ENCODE measurements at regions not wholly inside any gene's neighbourhood (a gene's known extent, or its start where the extent isn't known, plus 50 kb on each side); places are given as distances from the start of the nearest gene placed in this dataset.

- in situ Hi-C loops (cut with HindIII; ENCODE audit: low sequenced_read_pairs), result no loop called here
These were observed 63.8 kb downstream of the MRPL46 start for GRCh38 chr15:88403351-88403791.

DNA sequence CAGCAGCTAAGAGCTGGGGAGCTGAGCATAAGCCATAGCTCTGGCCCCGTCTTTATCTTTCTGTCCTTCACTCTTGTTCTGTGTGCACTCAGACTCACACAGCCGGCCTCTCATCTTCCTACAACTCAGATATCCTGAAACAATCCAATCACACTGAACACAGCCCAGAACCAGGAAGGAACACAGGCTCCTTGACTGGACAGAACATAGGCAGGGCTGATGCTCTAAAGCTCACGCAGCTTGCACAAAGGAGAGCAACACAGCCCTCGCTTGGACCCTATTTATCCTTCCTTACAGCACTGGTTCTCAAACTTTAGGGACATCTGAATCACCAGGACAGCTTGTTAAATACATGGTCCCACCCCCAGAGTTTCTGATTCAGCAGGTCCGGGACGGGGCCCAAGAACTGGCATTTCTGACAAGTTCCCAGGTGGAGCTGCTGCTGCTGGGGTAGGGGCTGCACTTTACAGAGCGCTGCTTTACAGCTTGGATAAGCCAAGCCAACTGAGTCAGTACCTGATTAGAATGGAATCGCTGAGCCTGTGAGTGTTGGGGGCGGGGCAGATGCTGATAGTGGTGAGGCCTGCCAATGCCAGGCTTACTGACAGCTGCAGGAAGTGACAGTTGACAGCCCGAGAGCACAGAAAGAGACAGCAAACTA lies 65.1 kb downstream of the MRPL46 start:
- in situ Hi-C loops (cut with HindIII; ENCODE audit: low sequenced_read_pairs), result no loop called here

- in situ Hi-C loops (cut with HindIII; ENCODE audit: low sequenced_read_pairs), result no loop called here
These were observed 65.8 kb downstream of the MRPL46 start for GRCh38 chr15:88401251-88401995.

DNA sequence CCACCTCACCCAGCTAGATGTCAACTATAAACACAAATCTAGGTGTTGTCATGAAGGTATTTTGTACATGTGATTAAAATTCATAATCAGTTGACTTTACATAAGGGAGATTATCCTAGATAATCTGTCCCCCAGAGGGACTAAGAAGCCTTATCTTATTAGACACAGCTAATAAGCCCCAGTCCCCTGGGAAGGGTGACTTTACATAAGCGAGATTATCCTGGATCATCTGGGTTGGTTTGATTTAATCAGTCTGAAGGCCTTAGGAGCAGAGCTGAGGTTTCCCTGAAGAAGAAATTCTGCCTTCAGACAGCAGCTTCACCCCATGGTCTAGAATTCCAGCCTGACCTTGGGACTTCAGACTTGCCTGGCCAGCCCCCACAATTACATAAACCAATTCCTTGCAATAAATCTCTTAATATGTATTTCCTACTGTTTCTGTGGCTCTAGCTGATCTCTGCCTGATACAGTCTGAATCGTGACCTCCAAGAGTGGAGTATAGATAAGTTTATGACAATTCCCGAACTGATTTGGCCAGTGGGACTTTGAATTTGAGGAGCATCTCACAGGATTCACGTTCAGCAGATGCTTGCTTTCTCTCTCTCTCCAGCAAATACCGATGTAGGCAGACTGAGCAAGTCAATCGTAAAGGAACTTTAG lies 66.5 kb downstream of the MRPL46 start:
- in situ Hi-C loops (cut with HindIII; ENCODE audit: low sequenced_read_pairs), result no loop called here

DNA sequence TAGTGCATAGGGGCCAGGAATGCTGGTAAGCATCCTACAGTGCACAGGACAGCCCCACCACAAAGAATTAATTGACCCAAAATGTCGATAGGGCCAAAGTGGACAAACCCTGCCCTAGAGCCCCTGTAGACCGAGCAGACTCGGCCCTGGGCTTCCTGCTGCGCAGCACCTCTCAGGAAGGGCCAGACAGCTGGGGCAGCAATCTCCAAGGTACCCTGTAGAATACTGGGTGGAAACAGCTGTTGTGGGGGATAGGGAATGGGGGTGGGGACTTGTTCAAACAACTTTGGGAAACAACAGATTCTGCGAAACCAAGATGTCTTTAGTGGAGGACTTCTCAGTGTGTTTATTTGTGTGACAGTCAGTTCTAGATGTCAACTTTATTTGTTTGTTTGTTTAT lies 67.1 kb downstream of the MRPL46 start:
- in situ Hi-C loops (cut with HindIII; ENCODE audit: low sequenced_read_pairs), result no loop called here

DNA sequence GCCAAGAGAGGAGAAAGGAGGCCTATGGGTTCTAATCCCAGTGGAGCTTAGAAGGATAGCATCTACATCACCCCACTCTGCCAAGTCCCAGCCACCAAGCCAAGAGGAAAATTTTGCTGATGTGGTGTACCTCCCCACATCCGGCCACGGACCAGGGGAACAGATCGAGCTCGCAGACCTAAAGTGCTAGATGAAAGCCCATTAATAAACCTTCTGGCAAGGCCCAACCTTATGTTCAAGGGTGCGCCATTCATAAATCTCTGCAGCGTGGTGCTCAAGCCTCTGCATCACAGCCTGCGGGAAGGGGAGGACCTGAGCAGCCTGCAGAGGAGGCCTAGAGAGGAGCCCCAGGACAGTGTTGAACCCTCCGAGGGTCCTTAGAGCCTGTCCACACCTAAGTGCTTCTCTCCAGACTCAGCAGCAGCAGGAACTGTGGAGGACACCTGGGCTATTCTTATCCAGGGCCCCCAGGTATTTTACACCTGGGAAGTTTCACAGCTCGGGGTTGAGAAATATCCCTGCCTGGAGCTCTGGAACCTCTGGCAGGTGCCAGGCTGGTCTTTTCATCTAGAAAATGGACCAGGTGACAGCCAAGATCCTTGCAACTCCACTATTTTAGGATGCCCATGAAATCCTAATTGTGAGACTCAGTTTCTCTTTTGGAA lies 68.0 kb downstream of the MRPL46 start:
- in situ Hi-C loops (cut with HindIII; ENCODE audit: low sequenced_read_pairs), result no loop called here

DNA sequence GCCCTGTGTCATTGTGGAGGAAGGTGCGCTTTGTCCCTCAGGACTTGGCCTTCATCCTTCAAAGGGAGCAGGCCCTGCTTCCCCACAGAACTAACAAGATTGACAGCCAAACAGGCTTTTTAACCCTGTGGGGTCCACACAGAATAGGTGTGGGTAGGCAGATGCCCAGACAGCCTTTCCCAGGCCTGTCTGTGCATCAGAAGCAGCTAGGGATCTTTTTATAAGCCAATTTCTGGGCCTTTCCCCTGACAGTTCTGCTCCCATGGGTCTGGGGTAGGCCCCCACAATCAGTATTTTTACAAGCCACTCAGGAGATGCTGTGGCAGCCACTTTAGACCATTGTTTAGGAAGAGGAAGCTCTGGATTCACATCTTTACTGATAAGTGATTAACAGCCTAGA lies 69.2 kb downstream of the MRPL46 start:
- in situ Hi-C loops (cut with HindIII; ENCODE audit: low sequenced_read_pairs), result no loop called here

DNA sequence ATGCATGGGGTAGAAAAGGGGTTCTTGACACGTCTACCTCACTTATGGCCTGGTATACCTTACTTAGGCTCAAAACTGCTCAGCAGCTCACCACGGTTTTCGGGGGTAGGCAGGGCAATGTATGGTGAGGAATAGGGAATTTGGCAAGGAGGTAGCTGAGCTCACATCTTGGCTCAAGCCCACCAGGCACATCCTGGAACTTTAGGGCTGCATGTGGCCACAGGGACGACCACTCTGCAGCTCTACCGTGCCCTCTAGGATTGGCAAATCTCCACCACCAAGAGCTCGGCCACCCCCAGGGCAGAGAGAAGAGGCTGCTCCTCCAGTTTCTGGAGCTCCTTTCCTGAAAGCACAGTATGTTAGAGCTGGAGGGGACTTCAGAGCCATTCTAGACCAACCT lies 69.7 kb downstream of the MRPL46 start:
- in situ Hi-C loops (cut with HindIII; ENCODE audit: low sequenced_read_pairs), result no loop called here

DNA sequence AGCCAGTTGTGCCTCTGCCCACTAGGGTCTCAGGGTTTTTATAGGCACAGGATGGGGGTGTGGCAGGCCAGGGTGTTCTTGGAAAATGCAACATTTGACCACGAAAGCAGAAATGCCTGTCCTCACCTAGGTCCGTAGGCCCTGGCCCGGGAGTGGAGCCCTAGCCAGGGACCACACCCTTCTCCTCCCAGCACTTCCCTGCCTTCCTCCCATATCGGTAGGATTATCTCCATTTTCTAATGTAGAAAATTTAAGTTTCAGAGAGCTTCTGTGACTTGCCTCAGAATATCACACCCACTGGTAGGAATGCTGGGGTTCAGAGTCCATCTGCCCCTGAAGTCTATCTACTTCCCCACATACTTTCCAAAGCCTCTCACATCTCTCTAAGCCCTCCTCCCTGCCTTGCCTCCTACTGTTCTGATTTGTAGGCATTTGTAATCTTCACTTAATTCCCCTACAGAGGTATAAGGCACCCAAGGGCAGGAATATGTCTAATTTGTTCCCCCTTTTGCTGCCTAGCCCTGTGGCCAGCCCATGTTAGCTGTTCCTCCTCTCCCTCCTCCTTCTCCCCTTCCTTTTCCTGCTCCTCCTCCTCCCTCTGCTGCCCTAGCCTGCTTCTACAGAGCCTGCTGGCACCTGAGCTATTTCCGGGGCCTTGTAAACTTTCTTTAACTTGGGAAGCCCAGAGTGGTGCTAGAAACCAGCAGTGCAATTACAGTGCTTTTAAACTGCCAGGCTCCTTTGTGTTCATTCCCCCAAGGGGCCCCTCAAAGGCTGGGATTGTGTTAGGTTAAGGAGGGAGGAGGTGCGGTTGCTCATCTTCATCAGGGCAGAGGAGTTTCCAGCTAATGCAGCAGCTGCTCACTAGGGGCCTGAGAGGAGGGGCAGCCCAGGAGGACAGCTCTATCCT lies 71.1 kb downstream of the MRPL46 start:
- in situ Hi-C loops (cut with HindIII; ENCODE audit: low sequenced_read_pairs), result no loop called here

DNA sequence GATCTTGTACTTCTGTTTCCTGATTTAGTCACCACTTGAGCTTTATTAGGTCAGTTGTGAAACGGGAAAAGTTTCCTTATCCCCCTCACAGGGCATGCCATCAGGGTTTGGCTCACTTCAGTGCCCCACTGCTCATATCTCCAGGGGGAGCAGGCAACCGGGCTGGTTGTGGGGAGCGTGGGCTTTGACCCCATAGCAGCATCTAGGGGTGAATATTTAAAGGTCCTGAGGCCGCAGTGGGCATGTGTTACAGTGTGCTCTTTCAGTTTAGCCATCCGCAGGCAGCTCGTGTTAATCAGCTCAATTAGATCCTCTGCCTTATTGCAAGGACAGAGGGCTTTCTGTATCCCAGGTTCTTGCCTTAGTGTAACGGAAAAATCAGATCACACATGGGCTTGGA lies 71.9 kb downstream of the MRPL46 start:
- in situ Hi-C loops (cut with HindIII; ENCODE audit: low sequenced_read_pairs), result no loop called here

DNA sequence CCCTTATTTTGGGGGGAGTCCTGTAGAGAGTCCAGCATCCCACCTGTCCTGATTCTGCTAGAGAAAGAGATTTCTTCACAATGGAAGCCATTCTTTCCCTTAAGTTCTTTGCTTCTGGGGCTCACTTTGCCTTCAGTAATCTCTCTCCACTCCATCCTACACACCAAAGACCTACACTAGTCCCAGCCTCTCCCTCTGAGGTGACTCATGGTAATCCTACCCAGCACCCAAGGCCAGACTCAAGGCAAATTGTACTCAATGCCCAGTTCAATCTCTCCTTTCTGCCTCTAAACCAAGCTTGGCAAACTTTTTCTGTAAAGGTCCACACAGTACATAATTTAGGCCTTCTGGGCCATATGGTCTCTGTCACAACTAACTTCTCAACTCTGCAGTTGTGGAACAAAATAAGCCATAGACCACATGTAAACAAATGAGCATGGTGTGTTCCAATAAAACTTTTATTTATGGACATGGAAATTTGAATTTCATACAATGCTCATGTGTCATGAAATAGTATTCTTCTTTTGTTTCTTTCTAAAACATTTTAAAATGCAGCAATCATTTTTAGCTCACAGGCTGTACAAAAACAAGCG lies 72.5 kb downstream of the MRPL46 start:
- in situ Hi-C loops (cut with HindIII; ENCODE audit: low sequenced_read_pairs), result loop anchor here (5.0 kb wide), 2 partner anchors 38 to 77 kb away; no protein-coding TSS in a partner anchor

- in situ Hi-C loops (cut with HindIII; ENCODE audit: low sequenced_read_pairs), result loop anchor here (5.0 kb wide), 2 partner anchors 38 to 77 kb away; no protein-coding TSS in a partner anchor
These were observed 73.3 kb downstream of the MRPL46 start for GRCh38 chr15:88393719-88394519.

DNA sequence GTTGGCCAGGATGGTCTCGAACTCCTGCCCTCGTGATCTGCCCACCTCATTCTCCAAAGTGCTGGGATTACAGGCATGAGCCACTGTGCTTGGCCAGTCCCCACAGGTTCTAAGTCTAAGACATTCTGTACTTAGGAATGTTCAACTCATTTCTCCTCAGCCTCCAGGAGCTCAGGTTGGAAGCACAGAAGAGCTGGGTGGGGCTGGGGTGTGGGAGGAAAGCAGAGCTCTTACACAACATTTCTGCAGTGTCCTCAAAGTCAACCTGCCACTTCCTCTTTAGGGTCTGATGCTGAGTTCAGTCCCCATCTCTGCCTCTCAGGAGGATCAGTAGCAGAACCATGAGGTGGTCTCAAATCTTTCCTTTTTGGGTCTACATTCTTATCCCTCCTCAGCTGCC lies 75.5 kb downstream of the MRPL46 start:
- in situ Hi-C loops (cut with HindIII; ENCODE audit: low sequenced_read_pairs), result loop anchor here (5.0 kb wide), 2 partner anchors 41 to 74 kb away; no protein-coding TSS in a partner anchor

GRCh38 chr15:88391006-88391405 lies 76.2 kb downstream of the MRPL46 start:
- in situ Hi-C loops (cut with HindIII; ENCODE audit: low sequenced_read_pairs), result loop anchor here (5.0 kb wide), 2 partner anchors 41 to 74 kb away; no protein-coding TSS in a partner anchor

- in situ Hi-C loops (cut with HindIII; ENCODE audit: low sequenced_read_pairs), result loop anchor here (5.0 kb wide), 2 partner anchors 42 to 73 kb away; no protein-coding TSS in a partner anchor
These were observed 76.9 kb downstream of the MRPL46 start for GRCh38 chr15:88390164-88390901.

DNA sequence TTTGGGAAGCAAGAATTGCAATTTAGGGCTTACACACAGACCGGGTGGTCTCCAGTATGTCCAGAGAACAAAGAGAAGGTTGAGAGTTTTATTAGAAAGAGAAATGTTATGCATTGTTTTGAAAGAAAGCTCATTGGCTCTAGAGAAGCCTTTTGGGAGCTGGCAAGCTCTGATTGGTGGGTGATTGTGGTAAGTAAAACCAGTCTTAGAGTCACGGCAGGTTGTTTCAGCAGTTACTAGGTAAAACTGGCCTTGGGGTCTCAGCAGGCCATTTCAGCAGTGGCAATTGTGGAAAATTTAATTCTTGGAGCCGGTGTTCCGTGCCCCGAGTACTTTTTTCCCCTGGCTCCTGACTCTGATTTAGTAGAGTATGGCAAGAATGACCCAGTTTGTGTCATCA lies 78.1 kb downstream of the MRPL46 start:
- in situ Hi-C loops (cut with HindIII; ENCODE audit: low sequenced_read_pairs), result no loop called here

GRCh38 chr15:88388686-88389085 lies 78.5 kb downstream of the MRPL46 start:
- in situ Hi-C loops (cut with HindIII; ENCODE audit: low sequenced_read_pairs), result no loop called here

DNA sequence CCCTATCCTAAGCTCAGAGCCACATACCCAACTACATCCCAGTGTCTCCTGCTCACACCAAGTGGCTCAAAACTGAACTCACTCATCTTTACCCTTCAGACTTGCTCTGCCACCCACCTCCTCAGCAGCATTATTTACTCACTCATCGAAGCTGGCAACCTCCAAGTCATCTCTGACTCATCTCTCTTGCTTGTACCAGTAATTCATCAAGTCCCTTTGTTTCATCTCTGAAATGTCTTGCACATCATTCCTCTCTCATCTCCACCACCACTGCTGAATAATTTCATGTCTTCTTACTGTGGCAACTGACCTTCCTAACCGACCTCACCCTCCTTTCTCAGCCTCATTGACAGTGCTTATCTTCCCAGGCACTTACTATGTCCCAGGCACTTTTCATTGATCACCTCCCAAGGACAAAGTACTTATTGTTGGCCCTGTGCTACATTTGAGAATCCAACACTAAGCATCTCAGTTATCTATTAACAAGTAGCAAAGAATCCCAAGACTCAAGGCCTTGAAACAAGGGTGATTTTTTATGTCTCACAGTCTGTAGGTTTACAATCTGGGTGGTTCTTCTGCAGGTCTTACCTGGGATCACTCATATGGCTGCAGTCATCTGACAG lies 82.0 kb downstream of the MRPL46 start:
- in situ Hi-C loops (cut with HindIII; ENCODE audit: low sequenced_read_pairs), result no loop called here

All from endothelial cell of hepatic sinusoid (primary cell).